H1 (cell line): ENCODE measurements at regions not wholly inside any gene's neighbourhood (a gene's known extent, or its start where the extent isn't known, plus 50 kb on each side); places are given as distances from the start of the nearest gene placed in this dataset.

Experiments
- CTCF ChIA-PET: fragments of 300-600 bp; sonication (Branson Sonifier 250); formaldehyde crosslinking; loops from one replicate; lab custom pipeline; 2021; ENCODE audit not compliant: partially characterized antibody; lab: Charles Lee
- POLR2A ChIA-PET: fragments of 300-600 bp; sonication (Branson Sonifier 250); formaldehyde crosslinking; loops from one replicate; lab custom pipeline; 2021; ENCODE audit warnings: inconsistent platforms; ENCODE audit not compliant: partially characterized antibody; lab: Charles Lee
- DNase-seq, 2 experiments: peaks; one replicate each; pipeline versions ENCODE4 v3.0.0 to v3.0.0-alpha.2; 2010 to 2022; ENCODE audit warnings: low spot score in 2 of 2, low read depth in 1 of 2, mixed read lengths in 1 of 2
- FAIRE-seq: peaks from 2 replicates; lab custom pipeline; 2011; peaks lifted over from hg19 to GRCh38; lab: Jason Lieb, UNC
- H2AFZ ChIP-seq: 2 replicates; pipeline ENCODE4 v1.8.1; 2012; ENCODE audit warnings: low read length, inconsistent platforms
- H2AK5ac ChIP-seq: 2 replicates; pipeline ENCODE4 v1.6.1; 2013; ENCODE audit warnings: low read depth, low read length
- H2BK120ac ChIP-seq: replicated peaks from 2 replicates; pipeline ENCODE3; 2013; ENCODE audit warnings: low read depth, low read length, inconsistent platforms
- H2BK12ac ChIP-seq: 2 replicates; pipeline ENCODE4 v1.6.1; 2013; ENCODE audit warnings: low read depth, low read length
- H2BK15ac ChIP-seq: 2 replicates; pipeline ENCODE4 v1.6.1; 2013; ENCODE audit warnings: low read length
- H2BK20ac ChIP-seq: 2 replicates; pipeline ENCODE4 v1.6.1; 2013; ENCODE audit warnings: low read length
- H2BK5ac ChIP-seq: 2 replicates; pipeline ENCODE4 v1.6.1; 2013; ENCODE audit warnings: low read depth, low read length
- H3K14ac ChIP-seq: 2 replicates; pipeline ENCODE4 v1.6.1; 2013; ENCODE audit warnings: inconsistent platforms; ENCODE audit not compliant: insufficient read length
- H3K18ac ChIP-seq: 2 replicates; pipeline ENCODE4 v1.6.1; 2013; ENCODE audit warnings: low read length; ENCODE audit errors: extremely low read depth
- H3K23ac ChIP-seq: 2 replicates; pipeline ENCODE4 v1.6.1; 2013; ENCODE audit warnings: inconsistent platforms; ENCODE audit not compliant: insufficient read length
- H3K23me2 ChIP-seq: 2 replicates; pipeline ENCODE4 v1.6.1; 2013; ENCODE audit warnings: low read depth, low read length
- H3K27ac ChIP-seq: 2 replicates; pipeline ENCODE4 v1.6.1; 2011; ENCODE audit warnings: low read depth, low read length, inconsistent platforms
- H3K27me3 ChIP-seq, 4 experiments: replicated peaks in 1 of 4; 1 replicate in 1 of 4; 2 replicates in 3 of 4; pipeline versions ENCODE4 v1.6.1 to v1.8.1; 2011 to 2013; ENCODE audit warnings: low read length in 3 of 4, mild to moderate bottlenecking in 3 of 4, inconsistent platforms in 2 of 4, mixed read lengths in 2 of 4, moderate library complexity in 1 of 4; ENCODE audit not compliant: control insufficient read depth in 3 of 4, insufficient read depth in 3 of 4; ENCODE audit errors: extremely low read depth in 1 of 4
- H3K36me3 ChIP-seq, 4 experiments: 2 replicates each; pipeline versions ENCODE4 v1.6.1 to v1.8.1; 2011 to 2013; ENCODE audit warnings: mild to moderate bottlenecking in 4 of 4, low read length in 3 of 4, moderate library complexity in 2 of 4, control low read depth in 1 of 4, inconsistent platforms in 1 of 4; ENCODE audit not compliant: insufficient read depth in 4 of 4, control insufficient read depth in 2 of 4
- H3K4ac ChIP-seq: replicated peaks from 2 replicates; pipeline ENCODE3; 2013; ENCODE audit warnings: low read length, low read depth, mixed read lengths, inconsistent platforms; ENCODE audit not compliant: insufficient read length
- H3K4me1 ChIP-seq, 4 experiments: replicated peaks in 1 of 4; 1 replicate in 1 of 4; 2 replicates in 3 of 4; pipeline versions ENCODE4 v1.6.1 to v1.8.1; 2011 to 2013; ENCODE audit warnings: low read length in 3 of 4, inconsistent platforms in 2 of 4, mixed read lengths in 1 of 4; ENCODE audit not compliant: insufficient read depth in 4 of 4, control insufficient read depth in 3 of 4
- H3K4me2 ChIP-seq, 2 experiments: 2 replicates each; pipeline versions ENCODE4 v1.6.1 to v1.8.1; 2011 to 2013; ENCODE audit warnings: low read depth in 2 of 2, low read length in 2 of 2, control low read depth in 1 of 2, inconsistent platforms in 1 of 2, mild to moderate bottlenecking in 1 of 2; ENCODE audit not compliant: insufficient read depth in 1 of 2
- H3K4me3 ChIP-seq, 4 experiments: fragments of 200-600, 300-600 bp in 1 of 4; sonication (generic), shearing (Covaris generic), sonication (Bioruptor Twin) in 1 of 4; 2 replicates each; pipeline versions ENCODE4 v1.5.1 to v1.8.1; 2011 to 2016; ENCODE audit warnings: low read length in 4 of 4, low read depth in 3 of 4, control low read depth in 2 of 4, inconsistent platforms in 2 of 4, mild to moderate bottlenecking in 2 of 4, mixed read lengths in 1 of 4, moderate library complexity in 1 of 4; ENCODE audit not compliant: insufficient read depth in 2 of 4; ENCODE audit errors: extremely low read depth in 1 of 4
- H3K56ac ChIP-seq: replicated peaks from 2 replicates; pipeline ENCODE3; 2013; ENCODE audit warnings: low read depth, mild to moderate bottlenecking, mixed read lengths, low read length, inconsistent platforms; ENCODE audit not compliant: insufficient read length
- H3K79me1 ChIP-seq: 2 replicates; pipeline ENCODE4 v1.6.1; 2013; ENCODE audit warnings: low read depth, low read length, control low read depth
- H3K79me2 ChIP-seq, 2 experiments: 2 replicates each; pipeline versions ENCODE4 v1.6.1 to v1.8.1; 2012 to 2013; ENCODE audit warnings: low read length in 2 of 2, mild to moderate bottlenecking in 2 of 2, inconsistent platforms in 1 of 2; ENCODE audit not compliant: insufficient read depth in 2 of 2, control insufficient read depth in 1 of 2
- H3K9ac ChIP-seq, 4 experiments: replicated peaks in 1 of 4; 1 replicate in 1 of 4; 2 replicates in 3 of 4; pipeline versions ENCODE4 v1.6.1 to v1.8.1; 2011 to 2013; ENCODE audit warnings: low read depth in 3 of 4, low read length in 3 of 4, control low read depth in 2 of 4, mild to moderate bottlenecking in 2 of 4, moderate library complexity in 2 of 4, inconsistent platforms in 1 of 4; ENCODE audit errors: extremely low read depth in 1 of 4
- H3K9me3 ChIP-seq, 2 experiments: 2 replicates each; pipeline versions ENCODE4 v1.6.1 to v1.8.1; 2012 to 2013; ENCODE audit warnings: mild to moderate bottlenecking in 2 of 2, moderate library complexity in 2 of 2, control low read depth in 1 of 2, inconsistent platforms in 1 of 2, low read depth in 1 of 2, low read length in 1 of 2, mixed read lengths in 1 of 2; ENCODE audit not compliant: insufficient read depth in 2 of 2
- H4K20me1 ChIP-seq, 2 experiments: replicated peaks in 1 of 2; 2 replicates each; pipeline versions ENCODE3 to v1.8.1; 2011 to 2013; ENCODE audit warnings: inconsistent platforms in 2 of 2, low read length in 2 of 2, mild to moderate bottlenecking in 1 of 2; ENCODE audit not compliant: insufficient read depth in 2 of 2, control insufficient read depth in 1 of 2
- H4K5ac ChIP-seq: 2 replicates; pipeline ENCODE4 v1.6.1; 2013; ENCODE audit warnings: low read length, low read depth, mixed read lengths, inconsistent platforms; ENCODE audit not compliant: insufficient read length
- H4K8ac ChIP-seq: 2 replicates; pipeline ENCODE4 v1.8.0; 2013; ENCODE audit warnings: mild to moderate bottlenecking, moderate library complexity, low read length, inconsistent platforms; ENCODE audit not compliant: insufficient read depth; ENCODE audit errors: extremely low read depth
- H4K91ac ChIP-seq: replicated peaks from 2 replicates; pipeline ENCODE3; 2013; ENCODE audit warnings: low read length, mixed read lengths, inconsistent platforms; ENCODE audit not compliant: insufficient read length
- ATF3 ChIP-seq: IDR thresholded peaks from 2 replicates; pipeline ENCODE4 v1.6.1; 2011; ENCODE audit warnings: low read depth, mild to moderate bottlenecking, low read length; ENCODE audit not compliant: insufficient read depth
- CBX5 ChIP-seq: fragments of 300-800, 300-1000 bp; sonication (generic); IDR thresholded peaks from 2 replicates; pipeline ENCODE4 v1.7.1; 2016; ENCODE audit warnings: antibody characterized with exemption, low read length, low read depth
- CBX8 ChIP-seq: fragments of 300-800, 300-1000 bp; sonication (generic); IDR thresholded peaks from 2 replicates; pipeline ENCODE4 v1.7.1; 2016; ENCODE audit warnings: low read depth, low read length, borderline replicate concordance
- CREB1 ChIP-seq: IDR thresholded peaks from 2 replicates; pipeline ENCODE4 v1.6.1; 2012; ENCODE audit warnings: inconsistent platforms
- FOSL1 ChIP-seq: IDR thresholded peaks from 2 replicates; pipeline ENCODE4 v1.6.1; 2011; ENCODE audit warnings: mild to moderate bottlenecking, low read depth, low read length, moderate library complexity; ENCODE audit not compliant: insufficient read depth
- GABPA ChIP-seq: IDR thresholded peaks from 2 replicates; pipeline ENCODE4 v1.6.1; 2011; ENCODE audit warnings: mild to moderate bottlenecking, low read length, moderate library complexity, borderline replicate concordance; ENCODE audit not compliant: insufficient read depth
- NANOG ChIP-seq: IDR thresholded peaks from 2 replicates; pipeline ENCODE4 v1.6.1; 2011; ENCODE audit warnings: low read length, low read depth, mild to moderate bottlenecking, inconsistent platforms; ENCODE audit not compliant: insufficient read depth, poor library complexity, severe bottlenecking
- POLR2A ChIP-seq, 2 experiments: IDR thresholded peaks; 1 replicate in 1 of 2; 2 replicates in 1 of 2; pipeline ENCODE4 v1.6.1; 2011; ENCODE audit warnings: low read depth in 2 of 2, low read length in 2 of 2, mild to moderate bottlenecking in 2 of 2; ENCODE audit errors: control extremely low read depth in 1 of 2
- POLR2AphosphoS5 ChIP-seq: IDR thresholded peaks from 2 replicates; pipeline ENCODE4 v1.6.1; 2011; ENCODE audit warnings: low read depth, low read length
- RBBP5 ChIP-seq: IDR thresholded peaks from 2 replicates; pipeline ENCODE4 v1.7.1; 2012; ENCODE audit warnings: low read depth, mild to moderate bottlenecking, inconsistent platforms, low read length, moderate library complexity, borderline replicate concordance
- SP2 ChIP-seq: IDR thresholded peaks from 2 replicates; pipeline ENCODE4 v1.6.1; 2012; ENCODE audit warnings: mild to moderate bottlenecking, low read length, inconsistent platforms
- SUZ12 ChIP-seq: fragments of 200-600 bp; sonication (generic); IDR thresholded peaks from 2 replicates; pipeline ENCODE4 v1.6.1; 2012; ENCODE audit warnings: mild to moderate bottlenecking, inconsistent platforms, low read length, moderate library complexity, mixed read lengths
- TCF12 ChIP-seq: IDR thresholded peaks from 2 replicates; pipeline ENCODE4 v1.6.1; 2011; ENCODE audit warnings: low read depth, mild to moderate bottlenecking, low read length
- WGBS, 2 experiments: shearing (Covaris generic) in 1 of 2; methylation state at CpG; one replicate each; pipeline versions ENCODE4 v1.1.6 to v1.1.7; 2013 to 2015; ENCODE audit warnings: low lambda C conversion rate in 2 of 2, mixed read lengths in 2 of 2, inconsistent platforms in 1 of 2, low coverage in 1 of 2, missing lambda C conversion rate in 1 of 2; ENCODE audit not compliant: insufficient replicate concordance in 2 of 2, insufficient coverage in 1 of 2, insufficient read length in 1 of 2; ENCODE audit errors: extremely low coverage in 1 of 2, missing lambda C conversion rate in 1 of 2; 5-methylcytosine and 5-hydroxymethylcytosine counted together
- TF ChIP-seq, protein P1 (sequence below): IDR thresholded peaks from 2 replicates; pipeline ENCODE4 v1.6.1; 2012; ENCODE audit warnings: inconsistent platforms

DNA sequence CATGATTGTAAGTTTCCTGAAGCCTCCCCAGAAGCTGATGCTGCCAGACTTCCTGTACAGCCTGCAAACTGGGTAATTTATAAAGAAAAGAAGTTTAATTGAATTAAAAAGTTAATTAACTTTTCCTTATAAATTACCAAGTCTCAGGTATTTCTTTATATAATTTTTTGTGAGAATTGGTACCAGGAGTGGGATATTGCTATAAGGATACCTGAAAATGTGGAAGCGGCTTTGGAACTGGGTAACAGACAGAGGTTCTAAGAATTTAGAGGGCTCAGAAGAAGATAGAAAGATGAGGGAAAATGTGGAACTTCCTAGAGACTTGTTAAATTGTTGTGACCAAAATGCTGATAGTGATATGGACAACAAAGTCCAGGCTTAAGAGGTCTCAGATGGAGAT, 163.1 kb downstream of the PTPRU start:
- H3K4me2 ChIP-seq: no peak overlapping the region
- WGBS, 2 experiments: 88% methylated on average over 1 of the region's 1 CpG; no CpG with 5 or more reads in 1 of the 2 experiments
- H3K79me1 ChIP-seq: no peaks in the 10 kb centered on the region
- peaks cover 3 to 8% of the 10 kb centered on the region in 2 experiments; a peak in 1 of 4 replicates for H3K9me3 ChIP-seq
- no peaks in the 10 kb centered on the region for H3K27me3 ChIP-seq
- H2AFZ ChIP-seq: no peak overlapping the region
- no peak overlapping the region for H3K14ac ChIP-seq
- no peak for FAIRE-seq
- H3K23me2 ChIP-seq: no peaks in the 10 kb centered on the region
- H4K91ac ChIP-seq: no peak overlapping the region
- no peak overlapping the region for H2BK15ac ChIP-seq
- no peak overlapping the region for H2BK12ac ChIP-seq
- no peak overlapping the region for H3K27ac ChIP-seq
- H2BK120ac ChIP-seq: no peak overlapping the region
- no peak overlapping the region for H3K9ac ChIP-seq
- DNase-seq: no peak
- H2AK5ac ChIP-seq: no peak overlapping the region
- CTCF ChIA-PET: interaction anchor here (0.8 to 1.4 kb wide), 2 partner anchors 12 to 98 kb away, joined by 3 to 5 read pairs; no protein-coding TSS in a partner anchor
- H3K79me2 ChIP-seq: no peaks in the 10 kb centered on the region
- no peak overlapping the region for H3K56ac ChIP-seq
- no peak overlapping the region for H2BK5ac ChIP-seq
- H4K20me1 ChIP-seq: no peaks in the 10 kb centered on the region
- no peak overlapping the region for H3K23ac ChIP-seq
- H3K4me1 ChIP-seq: 0 out of 7 replicates have a peak, but pooled peaks cover 0 to 2% (median 0%) of the 10 kb centered on the region in 4 experiments
- H3K4ac ChIP-seq: no peak overlapping the region
- H3K18ac ChIP-seq: no peak overlapping the region
- no peak overlapping the region for H4K8ac ChIP-seq
- H4K5ac ChIP-seq: no peak overlapping the region
- TF ChIP-seq GABPA (no peak), TCF12 (no peak), SUZ12 (no peak), CBX8 (no peak), RBBP5 (no peak), NANOG (no peak), FOSL1 (no peak), POLR2AphosphoS5 (no peak), CBX5 (no peak), ATF3 (no peak), SP2 (no peak), POLR2A (IDR thresholded peaks at IDR 0.05; ENCODE audit: control extremely low read depth in 1 of 2, low read depth in 2 of 2, low read length in 2 of 2) (no peak), CREB1 (no peak)
- TF ChIP-seq, protein P1, sequence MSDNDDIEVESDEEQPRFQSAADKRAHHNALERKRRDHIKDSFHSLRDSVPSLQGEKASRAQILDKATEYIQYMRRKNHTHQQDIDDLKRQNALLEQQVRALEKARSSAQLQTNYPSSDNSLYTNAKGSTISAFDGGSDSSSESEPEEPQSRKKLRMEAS: no peak
- H2BK20ac ChIP-seq: no peak overlapping the region
- H3K4me3 ChIP-seq: no peak overlapping the region
- POLR2A ChIA-PET: no interaction called here
- H3K36me3 ChIP-seq: no peaks in the 10 kb centered on the region
